C4-2B (cell line): ENCODE measurements at regions not wholly inside any gene's neighbourhood (a gene's known extent, or its start where the extent isn't known, plus 50 kb on each side); places are given as distances from the start of the nearest gene placed in this dataset.

Source experiments
- H3K27ac ChIP-seq: fragments of 450-650 bp; 2 replicates; pipeline ENCODE4 v1.5.1; 2017
- ZFX ChIP-seq: fragments of 450-650 bp; IDR thresholded peaks from 2 replicates; pipeline ENCODE4 v1.6.1; 2017
- TF ChIP-seq, protein P1 (sequence below): fragments of 450-650 bp; conservative IDR thresholded peaks from 2 replicates; pipeline ENCODE4 v1.5.1; 2017; ENCODE audit warnings: mild to moderate bottlenecking

DNA sequence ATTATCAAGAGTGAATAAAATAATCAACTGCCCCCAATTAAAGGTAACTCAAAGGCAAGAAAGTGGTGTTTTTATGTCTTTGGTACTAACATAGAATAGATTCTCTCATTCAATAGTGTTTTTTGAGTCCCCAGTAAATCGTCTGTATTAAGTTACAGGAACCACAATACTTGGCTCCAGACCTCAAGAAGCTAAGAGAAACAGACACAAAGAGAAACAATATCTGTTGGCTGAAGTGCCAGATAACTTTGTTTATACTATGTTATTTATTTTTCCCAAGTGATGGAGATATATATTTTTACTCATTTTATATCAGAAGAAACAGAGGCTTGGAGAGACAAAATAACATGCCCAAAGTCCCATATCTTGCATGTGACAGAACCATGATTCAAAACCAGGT lies 201.7 kb upstream of the HNRNPA3 start:
- no peak for TF ChIP-seq ZFX
- TF ChIP-seq, protein P1, sequence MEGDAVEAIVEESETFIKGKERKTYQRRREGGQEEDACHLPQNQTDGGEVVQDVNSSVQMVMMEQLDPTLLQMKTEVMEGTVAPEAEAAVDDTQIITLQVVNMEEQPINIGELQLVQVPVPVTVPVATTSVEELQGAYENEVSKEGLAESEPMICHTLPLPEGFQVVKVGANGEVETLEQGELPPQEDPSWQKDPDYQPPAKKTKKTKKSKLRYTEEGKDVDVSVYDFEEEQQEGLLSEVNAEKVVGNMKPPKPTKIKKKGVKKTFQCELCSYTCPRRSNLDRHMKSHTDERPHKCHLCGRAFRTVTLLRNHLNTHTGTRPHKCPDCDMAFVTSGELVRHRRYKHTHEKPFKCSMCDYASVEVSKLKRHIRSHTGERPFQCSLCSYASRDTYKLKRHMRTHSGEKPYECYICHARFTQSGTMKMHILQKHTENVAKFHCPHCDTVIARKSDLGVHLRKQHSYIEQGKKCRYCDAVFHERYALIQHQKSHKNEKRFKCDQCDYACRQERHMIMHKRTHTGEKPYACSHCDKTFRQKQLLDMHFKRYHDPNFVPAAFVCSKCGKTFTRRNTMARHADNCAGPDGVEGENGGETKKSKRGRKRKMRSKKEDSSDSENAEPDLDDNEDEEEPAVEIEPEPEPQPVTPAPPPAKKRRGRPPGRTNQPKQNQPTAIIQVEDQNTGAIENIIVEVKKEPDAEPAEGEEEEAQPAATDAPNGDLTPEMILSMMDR: no peak

DNA sequence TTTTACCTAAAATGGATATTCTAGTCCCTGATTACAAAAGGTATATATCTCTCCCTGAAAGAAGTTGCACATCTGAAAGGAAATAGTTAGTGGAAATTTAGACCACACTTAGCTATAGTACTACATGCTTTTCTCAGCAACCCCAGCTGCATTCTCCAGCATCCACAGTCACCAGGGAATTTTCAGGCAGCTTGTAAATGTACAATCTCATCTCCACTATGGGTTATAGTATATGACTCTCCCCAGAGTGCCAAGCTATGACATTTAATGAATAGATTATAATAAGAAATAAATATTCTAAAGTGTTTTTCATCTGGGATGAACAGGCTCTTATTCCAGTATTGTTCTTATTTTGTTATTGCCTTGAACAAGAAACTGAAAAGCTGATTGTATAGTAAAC lies 197.6 kb upstream of the HNRNPA3 start:
- no peak for TF ChIP-seq ZFX
- TF ChIP-seq, protein P1: no peak
- no peak overlapping the region for H3K27ac ChIP-seq

More for the DNA sequence above, 201.7 kb upstream of the HNRNPA3 start:
- no peak overlapping the region for H3K27ac ChIP-seq

DNA sequence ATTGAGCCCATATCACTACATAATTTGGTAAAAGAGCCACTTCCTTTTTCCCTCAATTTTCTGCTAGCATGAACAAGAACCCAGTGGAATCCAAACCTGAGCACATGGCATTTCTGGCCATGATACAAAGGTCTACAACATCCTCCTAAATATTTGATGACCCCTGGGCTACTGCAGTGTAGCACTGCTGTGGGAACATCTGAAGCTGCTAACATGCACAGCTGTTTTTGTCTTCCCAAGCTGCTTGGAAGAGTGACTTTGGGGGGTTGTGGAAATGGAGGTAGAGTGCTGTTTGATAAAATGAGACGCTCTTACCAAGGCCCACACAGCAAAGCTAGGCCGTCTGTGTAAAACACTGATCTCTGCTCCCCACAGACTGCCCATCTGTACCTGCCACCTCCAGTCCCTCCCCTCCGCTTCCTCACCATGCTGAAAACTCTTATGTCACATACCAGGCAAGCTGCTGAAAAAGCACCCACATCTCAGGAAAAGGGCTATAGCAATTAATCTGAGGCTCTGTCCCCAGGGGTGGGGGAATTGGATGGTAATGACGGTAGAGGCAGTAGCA lies 197.2 kb upstream of the HNRNPA3 start:
- no peak overlapping the region for H3K27ac ChIP-seq
- no peak for TF ChIP-seq ZFX
- TF ChIP-seq, protein P1: no peak

DNA sequence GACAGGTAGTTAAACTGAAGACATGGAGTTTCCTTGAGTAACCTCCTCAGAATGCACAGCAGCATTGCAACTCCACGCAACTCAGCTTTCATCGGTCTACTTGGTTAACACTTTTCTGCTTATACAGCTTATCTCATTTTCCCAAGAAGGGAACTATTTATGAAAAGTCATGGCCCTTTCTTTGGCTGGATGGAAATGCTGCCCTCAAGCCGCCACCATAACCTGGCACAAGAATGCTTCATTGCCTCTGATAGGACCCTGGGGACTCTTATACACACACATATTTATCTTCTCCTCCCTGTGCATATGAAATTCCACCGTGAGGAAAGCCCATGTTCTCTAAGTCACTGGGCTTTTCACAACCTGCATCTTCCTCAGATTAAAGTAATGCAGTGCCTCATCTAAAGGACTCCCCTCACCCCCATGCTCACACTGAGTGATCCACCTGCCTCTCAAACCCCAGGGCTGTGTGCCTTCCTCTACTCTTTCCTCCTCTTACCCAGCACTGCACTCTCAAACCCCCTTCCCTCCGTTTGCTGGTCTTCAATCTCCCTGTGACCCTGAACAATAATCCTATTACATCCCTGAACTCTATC lies 192.0 kb upstream of the HNRNPA3 start:
- TF ChIP-seq, protein P1: no peak
- no peak for TF ChIP-seq ZFX
- no peak overlapping the region for H3K27ac ChIP-seq

DNA sequence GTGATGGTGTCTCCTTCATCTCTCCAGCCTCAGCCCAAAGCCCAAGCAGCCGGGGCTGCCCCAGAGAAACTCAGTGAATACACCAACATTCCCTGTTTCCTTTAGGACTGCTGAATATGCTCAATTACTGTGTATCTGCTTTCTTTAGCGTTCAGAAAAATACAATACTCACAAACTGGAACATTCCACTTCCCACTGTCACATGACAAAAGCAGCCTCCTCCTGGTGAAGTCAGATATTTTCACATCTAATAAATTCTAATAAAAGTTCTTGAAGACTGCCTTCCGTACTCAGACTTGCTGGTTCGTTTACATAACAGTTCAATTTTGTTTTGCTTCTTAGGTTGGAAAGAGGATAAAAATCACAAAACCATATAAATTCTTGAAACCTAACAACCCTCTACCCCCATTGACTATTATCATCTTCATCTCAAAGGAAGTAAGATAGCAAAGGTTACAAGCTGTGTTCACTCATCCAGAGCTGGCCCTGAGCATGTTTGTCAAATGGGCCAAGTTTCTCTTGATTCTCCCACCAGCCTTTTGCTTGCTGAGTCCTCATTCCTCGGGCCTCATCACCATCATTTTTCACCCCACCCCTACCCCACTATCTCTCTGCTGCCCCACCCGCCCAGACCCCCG lies 190.8 kb upstream of the HNRNPA3 start:
- no peak overlapping the region for H3K27ac ChIP-seq
- TF ChIP-seq, protein P1: no peak
- TF ChIP-seq ZFX: no peak

DNA sequence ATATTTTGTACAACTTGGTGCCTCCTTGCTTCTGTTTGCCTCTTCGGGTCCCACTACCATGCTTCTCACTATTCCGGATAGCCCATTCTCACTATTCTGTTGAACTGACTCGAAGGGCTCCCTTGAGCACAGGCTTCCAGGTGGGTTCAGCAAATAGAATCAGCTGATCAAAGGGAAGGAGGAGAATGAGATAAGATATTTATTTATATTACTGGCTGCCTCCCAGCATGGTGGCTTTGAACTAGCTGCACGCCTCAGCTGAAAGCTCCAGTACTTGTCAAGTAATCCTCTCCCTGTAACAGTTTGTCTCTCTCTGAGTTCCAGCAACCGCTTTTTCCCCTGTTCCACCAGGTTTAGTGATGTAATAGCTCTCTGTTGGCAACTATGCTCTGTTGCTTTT lies 187.8 kb upstream of the HNRNPA3 start:
- TF ChIP-seq, protein P1: no peak
- no peak for TF ChIP-seq ZFX
- H3K27ac ChIP-seq: no peak overlapping the region

DNA sequence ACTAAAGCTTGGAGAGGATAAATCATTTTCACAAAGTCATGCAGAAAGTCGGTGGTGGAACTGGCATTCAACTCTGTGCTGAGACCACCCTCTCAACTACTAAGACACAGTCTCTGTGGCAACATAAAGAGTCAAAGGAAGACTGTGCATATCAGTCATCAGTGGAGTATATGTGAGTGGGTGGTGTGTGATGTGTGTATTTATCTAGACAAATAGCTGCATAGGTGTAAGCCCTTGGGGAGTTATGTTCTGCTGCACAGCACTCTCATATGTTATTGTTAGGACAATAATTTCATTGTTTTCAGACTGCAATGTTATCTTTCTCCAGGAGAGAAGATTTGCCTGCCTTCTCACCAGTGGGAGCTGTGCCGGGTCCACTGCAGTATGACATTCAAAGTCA lies 186.3 kb upstream of the HNRNPA3 start:
- TF ChIP-seq, protein P1: no peak
- no peak for TF ChIP-seq ZFX
- no peak overlapping the region for H3K27ac ChIP-seq
